ENCODE measurements at regions not wholly inside any gene's neighbourhood (a gene's known extent, or its start where the extent isn't known, plus 50 kb on each side); places are given as distances from the start of the nearest gene placed in this dataset.

DNA sequence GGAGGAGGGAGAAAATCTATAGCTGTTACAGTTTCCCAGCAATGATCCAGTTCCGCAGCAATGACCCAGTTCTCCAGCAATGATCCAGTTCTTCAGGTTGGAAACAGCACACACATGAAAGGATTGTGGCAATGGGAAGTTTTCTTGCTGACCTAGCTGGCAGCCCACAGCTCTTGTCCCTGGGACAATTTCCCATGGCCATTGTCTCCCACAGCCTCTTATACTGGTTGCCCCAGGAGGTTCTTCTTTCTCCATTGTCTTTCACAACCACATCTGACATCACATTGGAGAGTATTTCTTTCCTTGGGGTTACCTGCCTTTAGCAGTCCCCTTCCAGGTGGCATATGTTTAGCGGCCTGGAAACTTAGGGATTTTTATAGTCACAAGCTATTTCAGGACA is 209.8 kb upstream of the PLEKHG7 start:
- Histone ChIP-seq H3K4me1 (ENCODE audit: insufficient read depth, low read length, poor library complexity, severe bottlenecking) (no peaks in the 10 kb centered on the region), H3K9me3 (ENCODE audit: low read depth, low read length, poor library complexity, severe bottlenecking) (no peaks in the 10 kb centered on the region), H3K27me3 (replicated peaks; ENCODE audit: insufficient read depth, low read depth, low read length, poor library complexity) (no peaks in the 10 kb centered on the region), H3K4me3 (ENCODE audit: low read depth, low read length, poor library complexity, severe bottlenecking) (no peak overlapping the region), H3K36me3 (ENCODE audit: insufficient read depth, low read length, poor library complexity, severe bottlenecking) (no peaks in the 10 kb centered on the region), H3K27ac (ENCODE audit: low read depth, low read length, poor library complexity, severe bottlenecking) (no peak overlapping the region)
- TF ChIP-seq, protein P1, sequence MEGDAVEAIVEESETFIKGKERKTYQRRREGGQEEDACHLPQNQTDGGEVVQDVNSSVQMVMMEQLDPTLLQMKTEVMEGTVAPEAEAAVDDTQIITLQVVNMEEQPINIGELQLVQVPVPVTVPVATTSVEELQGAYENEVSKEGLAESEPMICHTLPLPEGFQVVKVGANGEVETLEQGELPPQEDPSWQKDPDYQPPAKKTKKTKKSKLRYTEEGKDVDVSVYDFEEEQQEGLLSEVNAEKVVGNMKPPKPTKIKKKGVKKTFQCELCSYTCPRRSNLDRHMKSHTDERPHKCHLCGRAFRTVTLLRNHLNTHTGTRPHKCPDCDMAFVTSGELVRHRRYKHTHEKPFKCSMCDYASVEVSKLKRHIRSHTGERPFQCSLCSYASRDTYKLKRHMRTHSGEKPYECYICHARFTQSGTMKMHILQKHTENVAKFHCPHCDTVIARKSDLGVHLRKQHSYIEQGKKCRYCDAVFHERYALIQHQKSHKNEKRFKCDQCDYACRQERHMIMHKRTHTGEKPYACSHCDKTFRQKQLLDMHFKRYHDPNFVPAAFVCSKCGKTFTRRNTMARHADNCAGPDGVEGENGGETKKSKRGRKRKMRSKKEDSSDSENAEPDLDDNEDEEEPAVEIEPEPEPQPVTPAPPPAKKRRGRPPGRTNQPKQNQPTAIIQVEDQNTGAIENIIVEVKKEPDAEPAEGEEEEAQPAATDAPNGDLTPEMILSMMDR (conservative IDR thresholded peaks at IDR 0.05; ENCODE audit: low read depth, low read length), result no peak
- TF ChIP-seq EZH2 (IDR thresholded peaks at IDR 0.05; ENCODE audit: borderline replicate concordance, low read depth, low read length, poor library complexity, severe bottlenecking), result no peak
- BruUV-seq (replicated peaks), result no TSS peak
- ChIA-PET CTCF (no interaction called here), POLR2A (ENCODE audit: low non-redundant PET) (no interaction called here)
- intact Hi-C loops (cut with micrococcal nuclease; ENCODE audit: unreplicated experiment), result no loop called here
- no peak for DNase-seq (ENCODE audit: low spot score)

DNA sequence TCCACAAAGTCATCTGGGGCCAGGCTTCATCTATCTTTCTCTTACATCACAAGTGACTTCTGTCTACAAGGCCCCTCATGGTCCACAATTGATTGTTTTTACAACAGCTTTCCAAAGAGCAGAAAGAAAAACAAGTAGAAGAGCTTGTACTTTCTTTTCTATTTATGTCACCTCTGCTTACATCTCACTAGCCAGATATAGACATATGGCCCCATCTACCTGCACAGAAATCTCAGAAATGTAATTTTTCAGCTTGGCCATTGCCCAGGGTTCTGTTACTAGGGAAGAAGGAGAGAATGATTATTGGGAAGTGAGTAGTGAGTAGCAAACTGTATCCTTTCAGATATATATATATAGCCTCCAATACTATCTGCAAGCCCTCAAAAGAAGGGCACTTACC is 210.5 kb upstream of the PLEKHG7 start:
- H3K9me3 ChIP-seq (ENCODE audit: low read depth, low read length, poor library complexity, severe bottlenecking), result no peaks in the 10 kb centered on the region
- no peak for DNase-seq (ENCODE audit: low spot score)
- BruUV-seq (replicated peaks), result no TSS peak
- H3K4me1 ChIP-seq (ENCODE audit: insufficient read depth, low read length, poor library complexity, severe bottlenecking), result no peaks in the 10 kb centered on the region
- CTCF ChIA-PET, result no interaction called here
- POLR2A ChIA-PET (ENCODE audit: low non-redundant PET), result no interaction called here
- H3K27me3 ChIP-seq (replicated peaks; ENCODE audit: insufficient read depth, low read depth, low read length, poor library complexity), result no peaks in the 10 kb centered on the region
- intact Hi-C loops (cut with micrococcal nuclease; ENCODE audit: unreplicated experiment), result no loop called here
- TF ChIP-seq EZH2 (IDR thresholded peaks at IDR 0.05; ENCODE audit: borderline replicate concordance, low read depth, low read length, poor library complexity, severe bottlenecking), result no peak
- TF ChIP-seq, protein P1 (conservative IDR thresholded peaks at IDR 0.05; ENCODE audit: low read depth, low read length), result no peak
- H3K27ac ChIP-seq (ENCODE audit: low read depth, low read length, poor library complexity, severe bottlenecking), result no peak overlapping the region
- H3K36me3 ChIP-seq (ENCODE audit: insufficient read depth, low read length, poor library complexity, severe bottlenecking), result no peaks in the 10 kb centered on the region
- no peak overlapping the region for H3K4me3 ChIP-seq (ENCODE audit: low read depth, low read length, poor library complexity, severe bottlenecking)

DNA sequence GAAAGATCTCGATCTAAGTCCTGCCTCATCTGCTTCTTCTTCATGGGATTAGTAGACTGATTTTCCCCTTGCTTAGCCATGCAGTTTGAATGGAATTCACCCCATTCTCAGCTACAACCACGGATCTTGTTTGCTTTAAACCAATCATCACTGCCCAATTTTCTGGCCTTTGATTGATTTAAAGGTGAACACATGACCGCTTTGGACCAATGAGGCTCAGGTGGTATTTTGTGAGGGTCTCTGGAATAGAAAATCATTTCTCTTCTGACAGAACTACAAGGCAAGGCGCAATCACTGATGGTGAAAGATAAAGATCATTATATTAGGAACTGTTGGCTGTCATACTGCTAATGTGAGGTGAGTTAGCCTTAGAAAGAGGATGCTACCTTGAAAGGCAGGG is 213.0 kb upstream of the PLEKHG7 start:
- Histone ChIP-seq H3K4me1 (ENCODE audit: insufficient read depth, low read length, poor library complexity, severe bottlenecking) (no peaks in the 10 kb centered on the region), H3K27ac (ENCODE audit: low read depth, low read length, poor library complexity, severe bottlenecking) (no peak overlapping the region), H3K36me3 (ENCODE audit: insufficient read depth, low read length, poor library complexity, severe bottlenecking) (no peaks in the 10 kb centered on the region), H3K9me3 (ENCODE audit: low read depth, low read length, poor library complexity, severe bottlenecking) (no peaks in the 10 kb centered on the region), H3K4me3 (ENCODE audit: low read depth, low read length, poor library complexity, severe bottlenecking) (no peak overlapping the region), H3K27me3 (replicated peaks; ENCODE audit: insufficient read depth, low read depth, low read length, poor library complexity) (no peaks in the 10 kb centered on the region)
- TF ChIP-seq EZH2 (IDR thresholded peaks at IDR 0.05; ENCODE audit: borderline replicate concordance, low read depth, low read length, poor library complexity, severe bottlenecking), result no peak
- TF ChIP-seq, protein P1 (conservative IDR thresholded peaks at IDR 0.05; ENCODE audit: low read depth, low read length), result no peak
- DNase-seq (ENCODE audit: low spot score), result no peak
- BruUV-seq (replicated peaks), result no TSS peak
- intact Hi-C loops (cut with micrococcal nuclease; ENCODE audit: unreplicated experiment), result no loop called here
- ChIA-PET POLR2A (ENCODE audit: low non-redundant PET) (no interaction called here), CTCF (no interaction called here)

Data from A673 (cell line).